ENCODE measurements at regions not wholly inside any gene's neighbourhood (a gene's known extent, or its start where the extent isn't known, plus 50 kb on each side); places are given as distances from the start of the nearest gene placed in this dataset.

DNA sequence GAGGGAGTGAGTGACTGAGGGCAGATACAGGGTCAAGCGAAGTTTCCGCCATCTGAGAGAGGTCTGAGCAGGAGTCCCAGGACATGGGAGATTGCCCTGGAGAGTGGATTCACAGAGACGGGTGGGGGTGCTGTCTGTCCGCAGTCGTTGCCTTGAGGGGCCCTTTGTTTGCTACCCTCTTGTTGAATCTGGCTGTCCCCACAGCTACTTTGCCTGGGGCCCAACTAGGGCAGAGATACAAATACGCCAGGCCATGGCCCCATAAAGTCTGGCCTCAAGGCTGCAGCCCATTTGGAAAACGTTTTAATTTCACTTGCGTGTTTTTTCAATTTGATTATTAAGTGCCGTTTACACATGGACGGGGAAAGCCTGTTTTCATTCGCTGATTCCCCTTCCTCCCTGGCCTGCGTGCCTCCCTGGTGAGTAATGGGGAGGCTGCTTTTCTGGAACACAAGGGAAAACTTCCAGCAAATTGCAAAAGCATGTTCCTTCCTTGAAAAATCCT, 134.4 kb downstream of the SMIM20 start:
- Histone ChIP-seq H3K9me3 (no peaks in the 10 kb centered on the region), H3K27me3 (no peaks in the 10 kb centered on the region), H3K4me3 (no peak overlapping the region), H3K27ac (peak overlapping the region; percentile 58), H3K4me1 (no peaks in the 10 kb centered on the region), H3K36me3 (no peaks in the 10 kb centered on the region), H3K9ac (ENCODE audit: low read depth in 2 of 2, low read length in 2 of 2) (no peak overlapping the region)
- intact Hi-C loops (cut with DNase I), result no loop called here
- TF ChIP-seq CTCF (IDR thresholded peaks at IDR 0.05), result no peak
- peak; percentile 40 for DNase-seq

- Histone ChIP-seq H3K36me3 (no peaks in the 10 kb centered on the region), H3K9ac (ENCODE audit: low read depth in 2 of 2, low read length in 2 of 2) (peak overlapping the region in 1 of 2 donors; percentile 6), H3K27me3 (no peaks in the 10 kb centered on the region), H3K4me1 (no peaks in the 10 kb centered on the region), H3K9me3 (no peaks in the 10 kb centered on the region), H3K27ac (peak overlapping the region; percentile 38), H3K4me3 (no peak overlapping the region)
- intact Hi-C loops (cut with DNase I), result no loop called here
- DNase-seq, result no peak
- no peak for TF ChIP-seq CTCF (IDR thresholded peaks at IDR 0.05)
These were observed 134.9 kb downstream of the SMIM20 start for GRCh38 chr4:26048950-26049349.

DNA sequence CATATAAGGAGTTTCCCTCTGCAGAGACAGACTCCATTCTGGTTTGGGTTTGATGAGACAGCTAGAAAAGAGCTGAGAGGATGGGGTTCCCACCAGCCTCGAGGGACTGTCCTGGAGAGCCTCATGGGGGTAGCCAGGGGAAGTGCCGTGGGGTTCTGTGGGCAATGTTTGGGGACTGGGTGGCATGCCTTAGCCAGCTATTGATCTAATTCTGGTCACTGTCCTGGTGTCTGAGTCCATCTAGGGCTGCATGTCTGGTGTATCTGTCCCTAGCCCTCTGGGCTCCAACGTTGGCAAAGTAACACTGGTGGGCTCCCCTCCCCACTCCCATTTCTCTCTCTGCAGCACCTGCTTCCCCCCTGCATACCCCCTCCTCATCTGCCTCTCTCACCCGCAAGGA, 135.4 kb downstream of the SMIM20 start:
- peak overlapping the region; percentile 38 for H3K27ac ChIP-seq
- no peaks in the 10 kb centered on the region for H3K27me3 ChIP-seq
- H3K9me3 ChIP-seq, result no peaks in the 10 kb centered on the region
- no peak overlapping the region for H3K4me3 ChIP-seq
- no peak for DNase-seq
- no peaks in the 10 kb centered on the region for H3K4me1 ChIP-seq
- peak overlapping the region in 1 of 2 donors; percentile 6 for H3K9ac ChIP-seq (ENCODE audit: low read depth in 2 of 2, low read length in 2 of 2)
- TF ChIP-seq CTCF (IDR thresholded peaks at IDR 0.05), result no peak
- no peaks in the 10 kb centered on the region for H3K36me3 ChIP-seq
- intact Hi-C loops (cut with DNase I), result no loop called here

- no peaks in the 10 kb centered on the region for H3K9me3 ChIP-seq
- no peak for DNase-seq
- H3K4me1 ChIP-seq, result no peaks in the 10 kb centered on the region
- H3K27me3 ChIP-seq, result no peaks in the 10 kb centered on the region
- H3K36me3 ChIP-seq, result no peaks in the 10 kb centered on the region
- no peak overlapping the region for H3K27ac ChIP-seq
- H3K9ac ChIP-seq (ENCODE audit: low read depth in 2 of 2, low read length in 2 of 2), result no peak overlapping the region
- no peak for TF ChIP-seq CTCF (IDR thresholded peaks at IDR 0.05)
- intact Hi-C loops (cut with DNase I), result no loop called here
- no peak overlapping the region for H3K4me3 ChIP-seq
These were observed 136.2 kb downstream of the SMIM20 start for GRCh38 chr4:26050212-26050643.

DNA sequence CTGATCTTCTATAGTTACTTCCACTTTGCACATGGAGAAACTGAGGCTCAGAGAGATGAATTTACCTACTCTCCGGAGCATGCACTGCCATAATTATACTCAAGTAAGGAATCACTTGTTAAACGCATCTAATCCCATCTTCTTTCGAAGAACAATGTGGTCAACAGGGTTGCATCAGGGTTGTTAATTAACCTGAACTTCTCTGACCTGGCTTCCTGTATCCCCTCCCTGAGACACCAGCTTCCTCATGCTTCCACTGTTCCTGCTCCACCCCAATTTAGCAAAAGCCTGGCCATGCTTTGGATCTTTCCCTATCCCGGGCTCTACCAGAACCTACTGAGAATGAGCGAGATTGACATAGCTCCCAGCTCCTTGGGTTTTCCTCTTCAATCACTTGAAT, 136.7 kb downstream of the SMIM20 start:
- H3K4me3 ChIP-seq, result no peak overlapping the region
- no peaks in the 10 kb centered on the region for H3K27me3 ChIP-seq
- no peak for DNase-seq
- no peaks in the 10 kb centered on the region for H3K4me1 ChIP-seq
- TF ChIP-seq CTCF (IDR thresholded peaks at IDR 0.05), result no peak
- H3K36me3 ChIP-seq, result no peaks in the 10 kb centered on the region
- H3K9me3 ChIP-seq, result no peaks in the 10 kb centered on the region
- no peak overlapping the region for H3K27ac ChIP-seq
- intact Hi-C loops (cut with DNase I), result no loop called here
- H3K9ac ChIP-seq (ENCODE audit: low read depth in 2 of 2, low read length in 2 of 2), result no peak overlapping the region

All from colonic mucosa (tissue), 4 donors.